GM12892 (cell line): ENCODE measurements at regions not wholly inside any gene's neighbourhood (a gene's known extent, or its start where the extent isn't known, plus 50 kb on each side); places are given as distances from the start of the nearest gene placed in this dataset.

Experiments used
- POLR2A ChIP-seq: IDR thresholded peaks from 2 replicates; pipeline ENCODE4 v1.6.1; 2011; ENCODE audit warnings: low read depth, low read length, control low read depth
- POLR2AphosphoS5 ChIP-seq: IDR thresholded peaks from 2 replicates; pipeline ENCODE4 v1.6.1; 2011; ENCODE audit warnings: low read depth, low read length, control low read depth
- TAF1 ChIP-seq: IDR thresholded peaks from 2 replicates; pipeline ENCODE4 v1.6.1; 2011; ENCODE audit warnings: low read depth, mild to moderate bottlenecking, control low read depth, low read length, borderline replicate concordance

- TF ChIP-seq POLR2AphosphoS5 (no peak), POLR2A (no peak), TAF1 (no peak)
Measured at GRCh38 chr3:27059489-27059888, 309.7 kb downstream of the NEK10 start.
